Activated T-helper 9 cell treated with anti-CD3 and anti-CD28 coated beads, Interleukin-2, amount 50 U/mL, for 16 hours (primary cell): ENCODE measurements at regions not wholly inside any gene's neighbourhood (a gene's known extent, or its start where the extent isn't known, plus 50 kb on each side); places are given as distances from the start of the nearest gene placed in this dataset.
"Not testable (repeated sequence)": the region's sequence is repeated elsewhere in the genome, so short reads cannot be mapped to it uniquely, and the experiment has no call there.

Experiments
- DNase-seq: peaks from one replicate; pipeline ENCODE4 v3.0.0-alpha.2; 2020; ENCODE audit warnings: low read depth

- not testable (repeated sequence) for DNase-seq
Measured at GRCh38 chrX:27156921-27157320, 306.2 kb downstream of the PPP4R3C start.

- no peak for DNase-seq
Measured at GRCh38 chrX:27136325-27136724, 326.8 kb downstream of the PPP4R3C start.

- no peak for DNase-seq
Measured at GRCh38 chrX:27132862-27133261, 330.3 kb downstream of the PPP4R3C start.

DNA sequence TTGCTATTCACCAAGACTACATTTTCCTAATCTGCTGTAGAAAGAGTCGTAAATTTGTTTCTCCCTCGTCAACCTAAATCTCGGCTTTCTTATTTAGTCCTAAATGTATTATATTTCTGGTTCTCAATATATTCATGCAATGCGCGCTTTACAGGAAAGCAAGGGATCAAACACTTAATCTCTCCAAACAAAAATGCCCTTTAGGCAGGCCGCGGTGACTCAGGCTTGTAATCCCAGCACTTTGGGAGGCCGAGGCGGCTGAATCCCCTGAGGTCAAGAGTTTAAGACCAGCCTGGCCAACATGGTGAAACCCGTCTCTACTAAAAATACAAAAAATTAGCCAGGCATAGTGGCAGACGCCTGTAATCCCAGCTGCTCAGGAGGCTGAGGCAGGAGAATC lies 376.0 kb downstream of the PPP4R3C start:
- not testable (repeated sequence) for DNase-seq

- no peak for DNase-seq
Measured at GRCh38 chrX:27086237-27086636, 376.9 kb downstream of the PPP4R3C start.

DNA sequence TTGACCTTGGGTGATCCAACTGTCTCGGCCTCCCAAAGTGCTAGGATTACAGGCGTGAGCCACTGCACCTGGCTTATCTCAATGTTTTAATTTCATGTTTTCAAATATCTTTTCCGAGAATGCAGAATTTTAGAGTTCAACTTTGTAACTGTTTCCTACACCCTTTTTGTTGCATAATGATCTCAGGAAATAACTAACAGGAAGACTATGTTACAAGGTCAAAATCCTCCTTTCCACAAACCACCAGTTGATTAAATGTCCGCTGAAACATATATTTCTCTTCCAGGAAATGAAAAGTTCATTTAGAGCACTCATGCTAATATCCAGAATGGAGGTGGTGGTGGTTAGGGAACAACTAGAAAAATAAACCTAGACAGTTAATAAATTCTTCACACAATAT lies 377.8 kb downstream of the PPP4R3C start:
- DNase-seq: no peak

DNA sequence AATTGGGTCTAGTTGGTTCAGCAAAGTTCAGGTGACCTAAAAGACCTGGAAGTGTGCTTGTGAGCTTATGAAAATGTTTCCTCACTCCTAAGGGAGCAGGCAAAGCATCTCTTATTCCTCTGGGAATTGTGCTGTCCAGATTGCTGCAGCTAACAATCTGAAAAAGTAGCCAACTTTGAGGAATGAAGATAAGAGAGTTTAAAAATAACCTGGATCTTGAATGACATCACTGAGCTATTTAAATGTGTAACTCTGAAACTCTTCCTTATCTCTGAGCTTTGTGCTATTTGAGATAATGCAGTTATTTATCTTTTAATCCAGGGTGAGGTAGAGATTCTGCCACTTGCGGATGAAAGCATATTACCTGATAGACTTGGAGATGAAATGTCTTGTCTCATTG lies 384.8 kb downstream of the PPP4R3C start:
- DNase-seq: no peak

- no peak for DNase-seq
Measured at GRCh38 chrX:27057883-27058282, 405.3 kb downstream of the PPP4R3C start.

GRCh38 chrX:27039332-27039731 lies 423.8 kb downstream of the PPP4R3C start:
- no peak for DNase-seq

- no peak for DNase-seq
Measured at GRCh38 chrX:27008486-27008885, 454.7 kb downstream of the PPP4R3C start.

DNA sequence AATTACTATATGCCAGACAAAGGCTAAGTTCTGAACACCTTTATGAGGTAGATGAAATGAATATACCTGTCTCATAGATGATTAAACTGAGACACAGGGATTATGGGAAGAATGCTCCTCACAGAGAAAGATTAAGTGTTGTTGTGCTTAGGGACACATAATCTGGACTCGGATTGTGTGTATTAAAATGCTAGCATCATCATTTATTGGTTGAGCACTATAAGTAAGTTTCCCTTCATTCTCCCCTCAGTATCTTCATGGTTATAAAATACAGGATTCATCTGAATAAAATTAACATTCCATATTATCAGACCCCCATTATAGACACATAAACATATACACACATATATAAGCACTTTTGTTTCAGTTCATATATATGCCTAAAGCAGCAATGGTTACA lies 463.5 kb downstream of the PPP4R3C start:
- no peak for DNase-seq

DNA sequence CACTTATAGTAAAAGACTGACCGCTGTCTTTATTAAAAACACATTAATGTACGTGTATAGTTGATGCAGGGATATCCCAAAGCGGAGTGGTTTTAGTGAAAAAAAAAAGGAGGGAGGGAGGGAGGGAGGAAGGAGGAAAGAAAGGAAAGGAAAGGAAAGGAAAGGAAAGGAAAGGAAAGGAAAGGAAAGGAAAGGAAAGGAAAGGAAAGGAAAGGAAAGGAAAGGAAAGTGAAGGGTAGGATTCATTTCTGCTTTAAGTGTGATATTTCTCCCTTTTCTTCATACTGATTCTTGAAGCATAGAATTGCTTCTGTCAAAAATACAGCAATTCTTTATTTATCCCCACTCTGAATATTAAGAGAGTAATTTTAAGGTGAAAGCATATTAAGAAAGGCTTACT lies 504.9 kb downstream of the PPP4R3C start:
- no peak for DNase-seq

GRCh38 chrX:26954029-26954428 lies 509.1 kb downstream of the PPP4R3C start:
- DNase-seq: no peak

- no peak for DNase-seq
Measured at GRCh38 chrX:26952213-26952612, 510.9 kb downstream of the PPP4R3C start.

DNA sequence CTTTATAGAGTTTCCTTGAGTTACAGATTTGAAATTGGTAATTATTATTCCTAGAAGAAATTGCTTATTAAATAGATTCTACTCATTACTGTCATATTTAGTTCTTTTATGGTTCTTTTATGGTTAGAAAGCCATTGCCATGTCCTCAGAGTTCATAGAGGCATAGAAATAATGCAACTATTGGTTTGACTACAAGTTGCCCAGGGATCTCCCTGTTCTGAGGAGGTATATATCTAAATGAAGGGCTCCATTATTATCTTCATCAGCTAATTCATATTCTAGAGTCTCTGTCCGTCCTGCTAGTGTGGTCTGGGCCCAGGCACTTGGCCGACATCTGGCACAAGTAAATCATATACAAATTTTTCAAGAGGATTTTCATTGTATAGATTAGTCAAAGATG lies 535.7 kb downstream of the PPP4R3C start:
- no peak for DNase-seq

- DNase-seq: no peak
Measured at GRCh38 chrX:26925088-26925487, 538.1 kb downstream of the PPP4R3C start.

DNA sequence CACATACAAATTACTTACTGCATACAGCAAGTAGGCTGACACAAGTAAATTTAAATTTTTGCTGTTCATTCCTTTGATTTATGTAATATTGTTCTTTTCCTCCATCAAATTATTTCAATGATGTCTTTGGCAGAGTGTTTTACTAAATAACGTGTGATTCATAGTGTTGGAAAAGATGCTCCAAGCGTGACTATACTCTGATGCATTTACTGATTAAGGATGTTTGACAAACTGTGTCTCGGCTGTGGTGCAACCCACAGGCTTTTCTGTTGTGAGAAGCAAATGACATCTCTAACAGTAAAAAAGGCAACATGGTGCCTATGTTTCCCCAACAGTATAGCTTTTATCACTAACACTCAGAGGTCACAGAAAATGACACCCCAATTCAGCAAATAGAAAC lies 540.9 kb downstream of the PPP4R3C start:
- no peak for DNase-seq

DNA sequence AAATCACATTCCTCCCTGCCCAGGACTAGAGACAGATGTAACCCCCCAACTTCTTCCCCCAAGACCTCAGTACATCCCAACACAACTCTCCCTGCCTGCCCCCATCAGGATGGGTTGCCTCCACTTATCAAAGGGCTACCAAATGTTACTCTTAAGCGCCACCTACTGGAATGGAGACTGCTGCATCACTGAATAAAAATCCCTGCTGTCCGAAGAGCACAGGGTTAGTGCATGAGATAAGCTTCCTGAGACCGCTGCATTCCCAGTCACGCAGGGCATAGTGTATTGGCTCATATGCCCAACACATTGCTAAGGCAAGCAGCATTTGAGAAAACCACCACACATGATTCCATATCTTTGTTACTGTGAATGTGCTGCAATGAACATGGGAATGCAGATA lies 544.5 kb downstream of the PPP4R3C start:
- DNase-seq: no peak

- DNase-seq: no peak
Measured at GRCh38 chrX:26916991-26917390, 546.1 kb downstream of the PPP4R3C start.

DNA sequence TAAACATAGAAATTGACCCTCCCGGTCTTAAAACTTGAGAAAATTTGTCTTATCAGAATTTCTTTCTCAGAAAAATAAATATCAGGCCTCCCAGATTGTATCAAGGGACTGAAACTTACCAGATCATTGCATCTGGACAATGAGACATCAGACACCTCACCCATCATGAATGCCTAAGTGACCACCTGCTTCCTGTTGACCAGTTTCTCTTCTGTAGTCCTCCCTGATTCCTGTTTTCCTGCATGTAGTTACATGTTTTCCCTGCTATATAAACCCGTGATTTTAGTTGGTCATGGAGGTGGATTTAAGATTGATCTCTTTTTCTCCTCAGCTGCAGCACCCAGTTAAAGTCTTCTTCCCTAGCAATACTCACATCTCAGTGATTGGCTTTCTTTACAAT lies 548.1 kb downstream of the PPP4R3C start:
- DNase-seq: no peak

DNA sequence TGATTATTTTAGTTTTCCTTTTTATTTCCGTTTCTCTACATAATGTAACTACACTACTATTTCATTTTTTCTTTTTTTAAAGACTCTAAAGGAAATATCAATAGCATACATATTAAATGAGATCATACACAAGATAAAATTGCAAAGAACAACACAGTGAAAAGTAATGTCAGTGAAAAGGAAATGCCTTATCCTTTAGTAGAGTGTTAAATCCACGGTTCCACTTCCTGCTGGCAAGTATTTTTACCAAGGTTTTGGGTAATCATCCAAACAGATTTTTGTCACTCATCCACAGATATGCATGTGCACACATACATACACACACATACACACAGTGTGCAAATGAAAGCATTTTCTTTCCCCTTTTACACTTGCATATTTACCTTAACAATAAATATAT lies 548.9 kb downstream of the PPP4R3C start:
- no peak for DNase-seq

GRCh38 chrX:26911785-26912184 lies 551.4 kb downstream of the PPP4R3C start:
- DNase-seq: not testable (repeated sequence)

DNA sequence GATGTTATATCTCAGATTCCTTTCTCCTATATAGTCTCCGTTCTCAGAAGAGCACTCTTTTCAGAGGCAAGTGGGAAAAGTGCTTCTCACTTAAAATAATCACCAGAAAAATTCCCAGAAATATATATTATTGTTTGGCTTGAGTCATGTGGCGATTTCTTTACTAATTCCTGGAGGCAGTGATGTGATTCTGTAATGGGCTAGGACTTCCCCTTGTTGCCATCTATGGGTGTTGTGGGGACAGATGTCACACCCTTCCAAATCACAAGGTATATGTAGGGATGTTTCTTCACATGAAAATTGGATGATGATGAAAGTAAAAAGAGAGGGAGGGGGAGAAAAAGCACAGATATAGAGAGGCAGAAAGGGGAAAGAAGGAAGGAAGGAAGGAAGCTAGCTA lies 553.4 kb downstream of the PPP4R3C start:
- DNase-seq: no peak

- no peak for DNase-seq
Measured at GRCh38 chrX:26908218-26908617, 554.9 kb downstream of the PPP4R3C start.

- DNase-seq: no peak
Measured at GRCh38 chrX:26889574-26889973, 573.6 kb downstream of the PPP4R3C start.
